ENCODE measurements at regions not wholly inside any gene's neighbourhood (a gene's known extent, or its start where the extent isn't known, plus 50 kb on each side); places are given as distances from the start of the nearest gene placed in this dataset.
"Not testable (repeated sequence)": the region's sequence is repeated elsewhere in the genome, so short reads cannot be mapped to it uniquely, and the experiment has no call there.

DNA sequence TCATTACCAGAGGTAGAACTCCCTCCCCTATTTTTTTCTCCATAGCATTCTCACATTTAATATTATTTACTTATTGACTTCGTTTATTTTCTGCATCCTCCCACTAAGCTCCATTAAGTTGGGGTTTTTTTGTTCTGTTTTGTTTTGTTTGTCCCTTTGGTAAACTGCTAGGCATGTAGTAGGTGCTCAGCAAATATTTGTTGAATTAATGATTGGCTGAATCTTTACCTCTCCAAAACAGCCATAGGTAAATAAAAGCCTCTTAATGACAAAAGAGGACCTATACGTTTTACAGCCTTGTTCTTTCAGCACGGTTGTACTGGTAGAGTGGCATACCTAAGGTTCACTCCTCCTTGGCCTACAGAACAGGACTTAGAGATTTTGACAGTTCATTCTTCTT is 52.0 kb downstream of the PRORP start:
- no peak for DNase-seq

DNA sequence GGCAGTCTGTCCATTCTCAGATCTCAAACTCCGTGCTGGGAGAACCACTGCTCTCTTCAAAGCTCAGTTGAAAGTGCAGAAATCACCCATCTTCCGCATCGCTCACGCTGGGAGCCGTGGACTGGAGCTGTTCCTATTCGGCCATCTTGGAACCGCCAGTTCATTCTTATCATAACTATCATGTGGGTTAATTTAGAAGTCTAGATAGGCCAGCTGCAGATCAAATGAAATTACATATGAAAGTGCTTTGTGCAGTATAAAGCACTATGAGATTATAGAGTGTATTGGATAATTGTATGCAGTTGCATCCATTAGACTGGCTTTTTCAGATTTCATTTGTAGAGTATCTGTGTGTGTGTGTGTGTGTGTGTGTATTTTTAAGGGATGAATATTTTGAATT is 57.8 kb downstream of the PRORP start:
- no peak for DNase-seq

GRCh38 chr14:35184891-35185290 is 62.5 kb downstream of the PRORP start:
- DNase-seq, result not testable (repeated sequence)

- DNase-seq, result no peak
Measured at GRCh38 chr14:35189422-35189821, 67.1 kb downstream of the PRORP start.

DNA sequence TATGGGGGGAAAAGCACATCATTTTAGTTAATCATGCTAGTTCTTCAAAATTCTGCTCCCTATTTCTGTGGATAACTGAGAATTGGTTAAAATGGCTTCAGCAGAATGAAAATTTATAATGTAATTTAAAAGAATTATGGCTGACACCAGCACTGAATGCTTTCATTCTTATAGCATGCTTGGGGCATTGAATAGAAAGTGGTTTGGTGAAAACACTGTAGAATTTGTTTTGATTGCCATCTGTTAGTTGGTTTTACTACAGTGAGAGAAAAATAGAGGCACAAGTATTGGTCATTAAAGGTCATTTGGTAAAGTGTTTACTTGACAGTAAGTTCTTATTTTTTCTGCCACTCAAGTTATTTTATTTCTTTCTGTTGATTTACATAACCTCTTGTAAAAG is 70.8 kb downstream of the PRORP start:
- DNase-seq, result no peak

GRCh38 chr14:35194183-35194582 is 71.8 kb downstream of the PRORP start:
- not testable (repeated sequence) for DNase-seq

DNA sequence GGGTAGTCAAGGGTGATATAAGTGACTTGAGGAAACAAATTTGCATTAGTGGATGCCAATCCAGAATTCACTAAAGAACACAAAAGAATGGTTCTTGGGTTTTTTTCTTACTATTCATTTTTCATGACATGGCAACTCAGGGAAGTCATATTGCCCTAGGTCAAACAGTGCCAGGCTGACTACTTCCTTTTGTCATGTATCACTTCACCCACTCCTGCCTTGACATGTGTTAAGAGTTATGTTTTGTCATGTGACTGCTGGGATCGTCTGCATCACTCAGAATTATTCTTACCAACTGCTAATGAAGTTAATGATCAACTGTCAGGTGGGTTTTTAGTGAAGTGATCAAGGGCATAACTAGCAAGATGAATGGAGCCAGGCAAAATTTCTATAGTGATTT is 74.2 kb downstream of the PRORP start:
- no peak for DNase-seq

GRCh38 chr14:35197015-35197414 is 74.7 kb downstream of the PRORP start:
- DNase-seq, result no peak

GRCh38 chr14:35201066-35201465 is 78.7 kb downstream of the PRORP start:
- no peak for DNase-seq

- DNase-seq, result no peak
Measured at GRCh38 chr14:35202195-35202594, 79.8 kb downstream of the PRORP start.

DNA sequence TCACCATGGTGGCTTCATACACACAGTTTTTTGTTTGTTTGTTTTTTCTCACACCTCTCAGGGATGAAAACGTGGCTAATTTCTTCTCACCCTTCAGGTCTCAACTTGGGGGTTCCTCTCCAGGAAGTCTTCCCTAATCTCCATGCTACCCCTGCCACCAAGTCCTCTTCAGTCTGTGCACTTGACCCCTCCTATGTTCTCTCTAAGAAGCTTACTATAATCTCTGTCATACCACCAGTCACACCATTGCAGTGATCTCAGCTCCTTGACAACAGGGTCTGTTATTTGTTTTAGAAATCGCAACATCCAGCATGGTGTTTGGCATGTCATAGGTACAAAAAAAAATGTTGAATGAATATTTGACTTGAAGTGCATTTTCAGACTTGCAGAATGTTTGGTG is 83.4 kb downstream of the PRORP start:
- DNase-seq, result no peak

DNA sequence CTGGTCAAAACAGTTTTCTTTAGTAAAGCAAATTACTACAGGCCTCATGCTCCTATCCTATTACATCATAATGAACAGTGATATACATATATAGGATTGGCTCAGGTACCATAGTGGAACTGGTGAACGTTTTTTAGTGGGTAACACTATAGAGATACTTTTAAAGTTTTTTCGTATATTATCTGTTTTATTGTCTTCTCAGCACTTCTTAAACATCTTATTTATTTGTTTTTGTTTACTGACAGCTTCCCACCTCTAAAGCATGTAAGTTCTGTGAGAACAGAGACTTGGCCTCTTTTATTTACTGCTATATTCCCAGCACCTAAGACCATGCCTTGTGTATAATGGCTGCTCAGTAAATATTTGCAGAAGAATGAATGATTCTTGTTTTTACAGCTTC is 81.1 kb upstream of the PSMA6 start:
- DNase-seq, result no peak

DNA sequence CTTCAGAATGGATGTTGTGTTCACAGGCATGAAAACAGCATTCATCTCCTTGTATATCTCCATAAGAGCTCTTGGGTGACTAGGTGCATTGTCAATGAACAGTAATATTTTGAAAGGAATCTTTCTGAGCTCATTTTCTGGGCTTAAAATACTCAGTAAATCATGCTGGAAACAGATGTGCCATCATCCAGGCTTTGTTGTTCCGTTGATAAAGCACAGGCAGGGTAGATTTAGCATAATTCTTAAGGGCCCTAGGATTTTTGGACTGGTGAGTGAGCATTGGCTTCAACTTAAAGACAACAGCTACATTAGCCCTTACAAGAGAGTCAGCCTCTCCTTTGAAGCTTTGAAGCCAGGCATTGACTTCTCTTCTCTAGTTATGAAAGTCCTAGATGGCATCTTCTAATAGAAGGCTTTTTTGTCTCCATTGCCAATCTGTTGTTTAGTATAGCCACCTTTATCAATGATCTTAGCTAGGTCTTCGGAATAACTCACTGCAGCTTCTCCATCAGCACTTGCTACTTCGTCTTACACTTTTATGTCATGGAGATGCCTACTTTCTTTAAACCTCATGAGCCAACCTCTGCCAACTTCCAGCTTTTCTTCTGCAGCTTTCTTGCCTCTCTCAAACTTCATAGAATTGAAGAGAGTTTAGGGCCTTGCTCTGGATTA is 79.6 kb upstream of the PSMA6 start:
- DNase-seq, result no peak

GRCh38 chr14:35213143-35213788 is 78.9 kb upstream of the PSMA6 start:
- DNase-seq, result no peak

GRCh38 chr14:35213869-35214387 is 78.3 kb upstream of the PSMA6 start:
- DNase-seq, result no peak

DNA sequence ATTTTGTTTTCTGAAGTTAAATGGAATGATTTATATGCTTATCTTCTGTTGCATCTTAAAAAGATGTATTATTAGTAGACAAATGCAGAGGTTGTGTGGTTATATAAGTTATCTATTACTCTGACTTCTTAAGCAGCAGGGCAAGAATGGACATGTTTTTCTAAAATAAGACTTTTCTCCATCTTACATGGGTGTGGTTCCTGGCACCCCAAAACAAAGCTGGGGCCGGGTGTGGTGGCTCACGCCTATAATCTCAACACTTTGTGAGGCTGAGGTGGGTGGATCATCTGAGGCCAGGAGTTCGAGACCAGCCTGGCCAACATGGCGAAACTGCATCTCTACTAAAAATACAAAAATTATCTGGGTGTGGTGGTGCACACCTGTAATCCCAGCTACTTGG is 77.8 kb upstream of the PSMA6 start:
- DNase-seq, result not testable (repeated sequence)

DNA sequence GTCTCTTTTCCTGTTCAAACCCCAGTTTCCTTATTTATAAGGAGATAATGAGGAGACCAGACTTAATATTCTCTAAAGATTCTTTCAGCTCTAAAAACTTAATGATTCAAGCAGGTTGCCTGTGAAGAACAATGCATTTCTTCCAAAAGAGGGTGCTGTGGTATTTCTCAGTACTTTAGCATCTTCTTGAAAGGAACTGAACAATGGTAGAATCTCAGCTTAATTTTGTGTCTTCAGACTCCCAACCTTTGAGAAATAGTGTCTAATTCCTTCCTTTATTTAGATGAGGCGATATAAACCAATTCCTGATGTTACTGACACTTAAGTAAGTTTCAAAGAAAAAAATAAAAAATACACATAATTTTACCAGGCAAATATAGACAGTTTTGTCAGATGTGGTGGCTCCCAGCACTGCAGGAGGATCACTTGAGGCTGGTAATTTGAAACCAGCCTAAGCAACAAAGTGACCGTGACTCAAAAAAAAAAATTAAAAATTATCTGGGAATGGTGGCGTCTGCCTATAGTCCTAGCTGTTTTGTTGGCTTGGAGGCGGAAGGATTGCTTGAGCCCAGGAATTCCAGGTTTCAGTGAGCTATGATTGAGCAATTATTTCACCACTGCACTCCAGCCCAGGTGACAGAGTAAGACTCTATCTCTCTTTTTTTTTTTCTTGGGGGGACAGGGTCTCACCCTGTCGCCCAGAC is 76.9 kb upstream of the PSMA6 start:
- no peak for DNase-seq

DNA sequence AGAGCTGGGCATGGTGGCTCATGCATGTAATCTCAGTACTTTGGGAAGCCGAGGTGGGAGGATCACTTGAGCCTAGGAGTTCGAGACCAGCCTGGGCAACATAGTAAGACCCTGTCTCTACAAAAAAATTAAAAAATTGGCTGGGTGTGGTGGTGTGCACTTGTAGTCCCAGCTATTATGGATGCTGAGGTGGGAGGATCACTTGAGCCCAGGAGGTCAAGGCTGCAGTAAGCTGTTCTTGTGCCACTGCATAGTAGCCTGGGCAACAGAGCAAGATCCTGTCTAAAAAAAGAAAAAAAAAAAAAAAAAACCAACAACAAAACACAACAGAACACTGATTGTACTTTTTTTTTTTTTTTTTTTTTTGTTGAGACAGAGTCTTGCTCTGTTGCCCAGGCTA is 74.0 kb upstream of the PSMA6 start:
- DNase-seq, result not testable (repeated sequence)

DNA sequence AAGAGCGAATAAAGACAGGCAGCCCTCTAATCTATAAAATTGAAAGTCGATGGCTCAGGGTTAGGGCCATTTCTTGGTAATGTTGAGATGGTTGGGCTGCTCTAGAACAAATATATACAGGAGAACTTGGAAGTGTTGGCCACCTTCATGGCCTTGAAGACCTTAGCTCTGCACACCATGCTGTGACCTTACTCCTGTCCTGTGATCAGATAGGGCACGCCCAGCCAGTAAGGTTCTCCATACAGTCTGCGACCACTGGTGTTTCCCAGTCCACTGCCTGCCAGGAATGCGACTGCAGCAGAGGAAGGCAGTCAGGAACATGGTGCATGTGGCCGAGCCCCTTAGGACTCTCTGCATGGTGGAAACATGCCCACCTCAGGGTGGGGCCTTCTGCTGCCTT is 73.2 kb upstream of the PSMA6 start:
- DNase-seq, result no peak

- DNase-seq, result no peak
Measured at GRCh38 chr14:35220027-35220676, 72.0 kb upstream of the PSMA6 start.

- DNase-seq, result no peak
Measured at GRCh38 chr14:35220920-35221319, 71.3 kb upstream of the PSMA6 start.

- DNase-seq, result no peak
Measured at GRCh38 chr14:35221462-35221861, 70.7 kb upstream of the PSMA6 start.

GRCh38 chr14:35222324-35222723 is 69.9 kb upstream of the PSMA6 start:
- DNase-seq, result no peak
